Calu3 (cell line): ENCODE measurements at regions not wholly inside any gene's neighbourhood (a gene's known extent, or its start where the extent isn't known, plus 50 kb on each side); places are given as distances from the start of the nearest gene placed in this dataset.
"Not testable (repeated sequence)": the region's sequence is repeated elsewhere in the genome, so short reads cannot be mapped to it uniquely, and the experiment has no call there.

Experiments
- BruUV-seq: library from RNA; stranded (reverse); fragments of 400-500 nt; replicated peaks from 2 replicates; lab custom pipeline; 2021; lab: Mats Ljungman, UMichigan
- CTCF ChIA-PET: fragments of 300-600 bp; sonication (Branson Sonifier 250); formaldehyde crosslinking; loops from one replicate; lab custom pipeline; 2022; ENCODE audit warnings: antibody characterized with exemption; lab: Charles Lee
- DNase-seq: peaks from one replicate; pipeline ENCODE4 v3.0.0; 2022
- H3K27ac Mint-ChIP-seq: one replicate; pipeline ENCODE4 v1.8.0; 2022; ENCODE audit warnings: mixed read lengths; ENCODE audit not compliant: unreplicated experiment
- H3K27me3 Mint-ChIP-seq: one replicate; pipeline ENCODE4 v1.8.0; 2022; ENCODE audit warnings: mixed read lengths; ENCODE audit not compliant: unreplicated experiment
- H3K36me3 Mint-ChIP-seq: one replicate; pipeline ENCODE4 v1.8.0; 2022; ENCODE audit warnings: mild to moderate bottlenecking, moderate library complexity, mixed read lengths; ENCODE audit not compliant: insufficient read depth, unreplicated experiment
- H3K4me1 Mint-ChIP-seq: one replicate; pipeline ENCODE4 v1.8.0; 2022; ENCODE audit warnings: mild to moderate bottlenecking, low read depth, mixed read lengths; ENCODE audit not compliant: unreplicated experiment
- H3K4me3 Mint-ChIP-seq: one replicate; pipeline ENCODE4 v1.8.0; 2022; ENCODE audit warnings: mild to moderate bottlenecking, low read depth, moderate library complexity, mixed read lengths; ENCODE audit not compliant: unreplicated experiment
- H3K9me3 Mint-ChIP-seq: one replicate; pipeline ENCODE4 v1.8.0; 2022; ENCODE audit warnings: low read depth, mixed read lengths; ENCODE audit not compliant: unreplicated experiment
- intact Hi-C: fragments of 100-400 bp; cut with micrococcal nuclease; formaldehyde crosslinking; loops from one replicate; pipeline ENCODE4 v1.10.0; 2022; ENCODE audit not compliant: unreplicated experiment
- TF ChIP-seq, protein P1 (sequence below): fragments of 200-600 bp; IDR thresholded peaks from one replicate; pipeline ENCODE4 v1.8.0; 2022; ENCODE audit warnings: antibody characterized with exemption; ENCODE audit not compliant: unreplicated experiment

DNA sequence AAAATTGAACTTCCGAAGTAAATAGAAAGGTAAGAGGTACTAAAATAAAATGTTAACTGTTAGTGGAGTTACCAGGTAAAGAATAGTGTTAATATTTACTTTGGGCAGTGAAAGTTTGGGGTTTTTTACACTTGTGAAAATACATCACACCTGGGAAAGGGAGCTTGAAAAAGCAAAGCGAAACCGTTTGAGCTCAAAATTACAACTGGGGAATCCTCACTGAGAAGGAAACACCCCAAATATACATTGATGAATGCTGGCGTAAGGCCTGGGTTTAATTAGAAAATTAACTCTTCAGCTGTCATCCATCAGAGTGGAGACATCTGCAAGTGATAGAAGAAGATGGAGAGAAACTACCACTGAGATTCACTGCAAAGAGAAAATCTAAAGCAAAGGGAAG, 1153.0 kb downstream of the SLITRK5 start:
- DNase-seq = no peak
- CTCF ChIA-PET = no interaction called here
- Mint-ChIP-seq H3K4me3 (no peak overlapping the region), H3K4me1 (no peaks in the 10 kb centered on the region), H3K27me3 (no peaks in the 10 kb centered on the region), H3K36me3 (no peaks in the 10 kb centered on the region), H3K27ac (no peak overlapping the region), H3K9me3 (no peaks in the 10 kb centered on the region)
- no TSS peak for BruUV-seq
- intact Hi-C loops = no loop called here
- TF ChIP-seq, protein P1, sequence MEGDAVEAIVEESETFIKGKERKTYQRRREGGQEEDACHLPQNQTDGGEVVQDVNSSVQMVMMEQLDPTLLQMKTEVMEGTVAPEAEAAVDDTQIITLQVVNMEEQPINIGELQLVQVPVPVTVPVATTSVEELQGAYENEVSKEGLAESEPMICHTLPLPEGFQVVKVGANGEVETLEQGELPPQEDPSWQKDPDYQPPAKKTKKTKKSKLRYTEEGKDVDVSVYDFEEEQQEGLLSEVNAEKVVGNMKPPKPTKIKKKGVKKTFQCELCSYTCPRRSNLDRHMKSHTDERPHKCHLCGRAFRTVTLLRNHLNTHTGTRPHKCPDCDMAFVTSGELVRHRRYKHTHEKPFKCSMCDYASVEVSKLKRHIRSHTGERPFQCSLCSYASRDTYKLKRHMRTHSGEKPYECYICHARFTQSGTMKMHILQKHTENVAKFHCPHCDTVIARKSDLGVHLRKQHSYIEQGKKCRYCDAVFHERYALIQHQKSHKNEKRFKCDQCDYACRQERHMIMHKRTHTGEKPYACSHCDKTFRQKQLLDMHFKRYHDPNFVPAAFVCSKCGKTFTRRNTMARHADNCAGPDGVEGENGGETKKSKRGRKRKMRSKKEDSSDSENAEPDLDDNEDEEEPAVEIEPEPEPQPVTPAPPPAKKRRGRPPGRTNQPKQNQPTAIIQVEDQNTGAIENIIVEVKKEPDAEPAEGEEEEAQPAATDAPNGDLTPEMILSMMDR = no peak

DNA sequence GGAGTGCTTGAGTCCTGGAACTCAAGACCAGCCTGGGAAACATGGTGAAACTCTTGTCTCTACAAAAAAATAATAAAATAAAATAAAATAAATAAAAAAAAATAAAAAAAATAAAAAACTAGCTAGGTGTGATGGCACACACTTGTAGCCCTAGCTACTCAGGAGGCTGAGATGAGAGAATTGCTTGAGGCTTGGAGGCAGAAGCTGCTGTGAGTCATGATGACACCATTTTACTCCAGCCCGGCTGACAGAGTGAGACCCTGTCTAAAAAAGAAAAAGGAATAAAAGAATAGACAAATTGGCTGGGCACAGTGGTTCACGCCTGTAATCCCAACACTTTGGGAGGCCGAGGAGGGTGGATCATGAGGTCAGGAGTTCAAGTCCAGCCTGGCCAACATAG, 1168.9 kb downstream of the SLITRK5 start:
- DNase-seq = no peak
- TF ChIP-seq, protein P1 = no peak
- H3K27me3 Mint-ChIP-seq = no peaks in the 10 kb centered on the region
- H3K4me1 Mint-ChIP-seq = no peaks in the 10 kb centered on the region
- peaks cover 9% of the 10 kb centered on the region for H3K9me3 Mint-ChIP-seq
- intact Hi-C loops = no loop called here
- no peaks in the 10 kb centered on the region for H3K36me3 Mint-ChIP-seq
- no peak overlapping the region for H3K4me3 Mint-ChIP-seq
- CTCF ChIA-PET = no interaction called here
- BruUV-seq = no TSS peak
- H3K27ac Mint-ChIP-seq = no peak overlapping the region

DNA sequence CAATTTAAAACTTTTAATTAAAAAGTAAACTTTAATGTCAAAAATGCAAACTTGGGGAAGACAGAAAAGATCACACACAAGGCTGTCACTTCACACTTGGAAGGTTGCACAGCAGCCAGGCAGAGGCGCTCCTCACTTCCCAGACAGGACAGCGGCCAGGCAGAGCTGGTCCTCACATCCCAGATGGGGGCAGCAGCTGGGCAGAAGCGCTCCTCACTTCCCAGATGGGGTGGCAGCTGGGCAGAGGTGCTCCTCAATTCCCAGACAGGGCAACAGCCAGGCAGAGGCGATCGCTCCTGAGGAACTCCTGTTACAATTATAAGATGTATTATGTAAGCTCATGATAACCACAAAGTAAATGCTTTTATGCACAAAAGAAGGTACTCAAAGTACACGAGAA, 1181.1 kb downstream of the SLITRK5 start:
- CTCF ChIA-PET, intact Hi-C loops, H3K4me1 Mint-ChIP-seq, DNase-seq, H3K27me3 Mint-ChIP-seq, H3K4me3 Mint-ChIP-seq, H3K9me3 Mint-ChIP-seq, BruUV-seq, H3K27ac Mint-ChIP-seq, H3K36me3 Mint-ChIP-seq: not testable (repeated sequence)

DNA sequence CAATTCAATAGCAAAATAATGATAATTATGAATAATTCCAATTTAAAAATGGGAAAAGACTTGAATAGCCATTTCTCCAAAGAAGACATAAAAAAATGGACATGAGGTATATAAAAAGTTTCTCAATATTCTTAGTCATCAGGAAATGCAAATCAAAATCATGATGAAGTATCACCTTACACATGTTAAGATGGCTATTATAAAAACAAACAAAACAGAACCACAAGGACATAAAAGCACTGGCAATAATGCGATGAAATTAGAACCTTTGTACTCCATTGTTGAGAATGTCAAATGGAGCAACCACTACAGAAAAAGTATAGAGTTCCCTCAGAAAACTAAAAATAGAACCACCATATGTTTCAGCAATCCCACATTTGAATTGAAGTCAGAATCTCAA, 1186.1 kb downstream of the SLITRK5 start:
- H3K27ac Mint-ChIP-seq = no peak overlapping the region
- no peak for DNase-seq
- no peaks in the 10 kb centered on the region for H3K36me3 Mint-ChIP-seq
- TF ChIP-seq, protein P1 = no peak
- intact Hi-C loops = no loop called here
- BruUV-seq = no TSS peak
- CTCF ChIA-PET = no interaction called here
- H3K27me3 Mint-ChIP-seq = no peaks in the 10 kb centered on the region
- H3K9me3 Mint-ChIP-seq = peaks cover 2% of the 10 kb centered on the region
- H3K4me1 Mint-ChIP-seq = no peaks in the 10 kb centered on the region
- H3K4me3 Mint-ChIP-seq = no peak overlapping the region

DNA sequence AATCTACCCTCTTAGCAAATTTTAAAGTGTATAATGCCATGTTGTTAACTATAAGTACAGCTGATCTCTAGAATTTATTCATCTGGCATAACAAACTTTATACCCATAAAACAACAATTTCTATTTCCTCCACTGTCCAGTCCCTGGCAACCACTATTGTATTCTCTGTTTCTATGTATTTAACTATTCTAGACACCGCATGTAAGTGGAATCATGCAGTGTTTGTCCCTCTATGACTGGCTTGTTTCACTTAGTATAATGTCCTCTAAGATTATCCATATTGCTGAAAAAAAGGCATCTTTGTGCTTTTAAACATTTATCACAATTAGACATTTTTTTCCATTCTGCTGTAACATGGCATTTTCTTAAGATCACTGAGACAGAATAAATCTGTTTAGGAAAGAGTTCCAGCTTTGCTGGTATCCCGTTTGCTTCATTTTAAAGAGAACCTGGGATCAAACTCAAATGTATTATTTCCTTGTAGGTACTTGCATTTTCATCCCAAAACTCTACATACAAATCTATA, 1191.0 kb downstream of the SLITRK5 start:
- no peak overlapping the region for H3K4me3 Mint-ChIP-seq
- H3K9me3 Mint-ChIP-seq = peaks cover 2% of the 10 kb centered on the region
- H3K4me1 Mint-ChIP-seq = no peaks in the 10 kb centered on the region
- H3K27ac Mint-ChIP-seq = no peak overlapping the region
- intact Hi-C loops = no loop called here
- TF ChIP-seq, protein P1 = no peak
- DNase-seq = no peak
- no TSS peak for BruUV-seq
- CTCF ChIA-PET = no interaction called here
- H3K36me3 Mint-ChIP-seq = no peaks in the 10 kb centered on the region
- H3K27me3 Mint-ChIP-seq = no peaks in the 10 kb centered on the region
